ENCODE measurements at regions not wholly inside any gene's neighbourhood (a gene's known extent, or its start where the extent isn't known, plus 50 kb on each side); places are given as distances from the start of the nearest gene placed in this dataset.

DNA sequence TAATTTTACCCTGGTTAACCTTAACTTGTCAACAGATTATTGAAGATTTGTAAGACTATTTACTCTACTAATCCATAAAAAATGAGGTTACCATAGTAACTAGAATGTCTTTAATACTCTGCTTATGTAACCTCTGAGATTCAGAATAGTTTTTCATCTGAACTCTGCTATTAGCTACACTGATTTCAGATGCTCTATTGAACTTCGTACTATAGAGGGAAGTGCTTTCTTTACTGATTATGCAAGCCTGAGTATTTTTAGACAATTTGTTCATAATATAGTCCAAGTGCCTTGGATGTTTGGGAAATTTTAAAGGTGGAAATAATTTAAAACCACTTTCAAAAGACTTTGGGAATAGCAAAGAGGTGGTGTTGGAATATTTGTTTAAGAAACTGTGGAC lies 107.9 kb upstream of the GBE1 start:
- TF ChIP-seq EZH2phosphoT487 (IDR thresholded peaks at IDR 0.05; ENCODE audit: insufficient read depth, low read depth) (no peak), EZH2 (IDR thresholded peaks at IDR 0.05; ENCODE audit: insufficient read depth, poor library complexity, severe bottlenecking) (no peak)
